GM21515 (cell line): ENCODE measurements at regions not wholly inside any gene's neighbourhood (a gene's known extent, or its start where the extent isn't known, plus 50 kb on each side); places are given as distances from the start of the nearest gene placed in this dataset.

Source experiments
- ATAC-seq: cut with Tn5 transposase; IDR thresholded peaks from one replicate; pipeline ENCODE4 v1.9.1; 2021; ENCODE audit not compliant: unreplicated experiment

GRCh38 chr1:81032973-81033425 is 767.7 kb upstream of the ADGRL2 start:
- no peak for ATAC-seq

GRCh38 chr1:81032374-81032773 is 768.4 kb upstream of the ADGRL2 start:
- no peak for ATAC-seq

- ATAC-seq, result no peak
Measured at GRCh38 chr1:81030441-81030840, 770.3 kb upstream of the ADGRL2 start.

GRCh38 chr1:81029266-81029665 is 771.5 kb upstream of the ADGRL2 start:
- no peak for ATAC-seq

GRCh38 chr1:81023187-81023724 is 777.5 kb upstream of the ADGRL2 start:
- no peak for ATAC-seq

GRCh38 chr1:81021134-81021533 is 779.6 kb upstream of the ADGRL2 start:
- ATAC-seq, result no peak

- ATAC-seq, result no peak
Measured at GRCh38 chr1:81020506-81020905, 780.2 kb upstream of the ADGRL2 start.

- ATAC-seq, result no peak
Measured at GRCh38 chr1:81010126-81010525, 790.6 kb upstream of the ADGRL2 start.

GRCh38 chr1:81008293-81008692 is 792.4 kb upstream of the ADGRL2 start:
- ATAC-seq, result no peak

- no peak for ATAC-seq
Measured at GRCh38 chr1:81007024-81007423, 793.7 kb upstream of the ADGRL2 start.

- ATAC-seq, result no peak
Measured at GRCh38 chr1:81006502-81006901, 794.2 kb upstream of the ADGRL2 start.

- ATAC-seq, result no peak
Measured at GRCh38 chr1:81004011-81004410, 796.7 kb upstream of the ADGRL2 start.

- ATAC-seq, result no peak
Measured at GRCh38 chr1:80994934-80995333, 805.8 kb upstream of the ADGRL2 start.

- no peak for ATAC-seq
Measured at GRCh38 chr1:80994038-80994437, 806.7 kb upstream of the ADGRL2 start.

GRCh38 chr1:80993154-80993980 is 807.4 kb upstream of the ADGRL2 start:
- no peak for ATAC-seq

GRCh38 chr1:80989455-80989854 is 811.3 kb upstream of the ADGRL2 start:
- no peak for ATAC-seq

- no peak for ATAC-seq
Measured at GRCh38 chr1:80988926-80989325, 811.8 kb upstream of the ADGRL2 start.

GRCh38 chr1:80987824-80988223 is 812.9 kb upstream of the ADGRL2 start:
- ATAC-seq, result no peak

GRCh38 chr1:80987106-80987505 is 813.6 kb upstream of the ADGRL2 start:
- no peak for ATAC-seq

- ATAC-seq, result no peak
Measured at GRCh38 chr1:80982831-80983230, 817.9 kb upstream of the ADGRL2 start.

- ATAC-seq, result no peak
Measured at GRCh38 chr1:80973101-80973500, 827.6 kb upstream of the ADGRL2 start.

GRCh38 chr1:80966266-80966665 is 834.5 kb upstream of the ADGRL2 start:
- no peak for ATAC-seq

GRCh38 chr1:80962564-80962963 is 838.2 kb upstream of the ADGRL2 start:
- ATAC-seq, result no peak
